ENCODE measurements at regions not wholly inside any gene's neighbourhood (a gene's known extent, or its start where the extent isn't known, plus 50 kb on each side); places are given as distances from the start of the nearest gene placed in this dataset.

DNA sequence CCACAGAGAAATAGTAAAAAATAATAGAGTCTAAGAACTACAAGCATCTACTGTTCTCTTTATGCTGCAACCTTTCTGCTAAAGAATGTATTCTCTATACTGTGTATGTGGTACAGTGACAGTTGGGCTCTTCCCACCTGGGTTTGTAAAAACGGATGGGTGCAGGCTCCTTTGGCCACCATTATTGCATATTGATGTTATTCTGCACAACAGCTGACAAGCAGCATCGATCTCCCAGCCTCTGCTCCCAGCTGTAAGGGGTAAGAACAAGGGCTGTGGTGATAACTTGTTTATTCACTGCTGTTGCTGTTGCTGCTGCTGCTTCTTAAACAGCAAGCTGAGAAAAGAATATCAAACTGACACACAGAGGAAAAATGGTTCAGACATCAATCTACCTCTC lies 56.1 kb downstream of the KCNRG start:
- H3K27me3 ChIP-seq (replicated peaks in 1 of 2; ENCODE audit: control insufficient read depth in 2 of 2, extremely low read depth in 1 of 2, insufficient read depth in 2 of 2, low read length in 1 of 2): peaks cover 0 to 3% of the 10 kb centered on the region in 2 experiments
- peak overlapping the region in 1 of 2 donors; percentile 43 for H3K27ac Mint-ChIP-seq
- H3K27me3 Mint-ChIP-seq: peaks cover 0 to 6% of the 10 kb centered on the region in 2 donors
- peaks cover 13 to 44% (median 24%) of the 10 kb centered on the region in 3 donors for H3K4me1 Mint-ChIP-seq
- DNase-seq (no peak), ATAC-seq (replicated peaks in 1 of 4) (no peak)
- no CpG with 5 or more reads among the region's 2 CpGs for WGBS (ENCODE audit: insufficient coverage)
- ChIA-PET POLR2A (interaction anchor here in 1 of 2 donors (0.7 kb wide), 1 partner anchor 739 kb away, joined by 3 read pairs; no protein-coding TSS in a partner anchor), CTCF (interaction anchor here in 1 of 2 donors (1.0 kb wide), 1 partner anchor 39 kb away, joined by 3 read pairs; no protein-coding TSS in a partner anchor)
- no peak overlapping the region for H3K27ac ChIP-seq (ENCODE audit: low read length)
- peaks cover 0 to 7% of the 10 kb centered on the region in 2 donors for H3K36me3 ChIP-seq (ENCODE audit: control insufficient read depth in 2 of 2, extremely low read depth in 1 of 2, insufficient read depth in 1 of 2, low read length in 1 of 2)
- H3K4me3 Mint-ChIP-seq: no peak overlapping the region
- H3K9me3 Mint-ChIP-seq: no peaks in the 10 kb centered on the region
- H3K4me1 ChIP-seq (ENCODE audit: control insufficient read depth in 1 of 2, extremely low read depth in 1 of 2, insufficient read depth in 2 of 2, low read length in 2 of 2): peaks cover 3 to 21% of the 10 kb centered on the region in 2 experiments
- H3K9me3 ChIP-seq: no peaks in the 10 kb centered on the region
- H3K36me3 Mint-ChIP-seq: peaks cover 27% of the 10 kb centered on the region
- H3K4me3 ChIP-seq (ENCODE audit: control insufficient read depth in 1 of 2, extremely low read depth in 1 of 2, low read length in 1 of 2): no peak overlapping the region

DNA sequence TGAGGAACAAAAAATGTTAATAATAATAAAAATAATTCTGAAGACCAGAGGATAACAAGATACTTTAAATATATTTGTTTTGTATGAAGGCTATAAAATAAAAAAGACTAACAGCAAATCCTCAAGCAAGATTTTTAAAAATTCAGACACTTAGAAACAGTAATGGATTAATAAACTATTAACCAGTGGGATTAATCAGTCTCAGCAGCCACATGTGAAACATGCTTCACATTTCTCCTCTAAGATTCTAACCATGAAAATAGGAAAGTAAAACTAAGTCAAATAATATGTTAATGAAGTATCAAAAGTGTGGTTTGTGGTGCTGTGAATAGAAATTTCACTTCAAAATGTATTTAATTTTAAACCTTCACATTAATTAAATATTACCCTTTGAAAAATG lies 57.4 kb downstream of the KCNRG start:
- DNase-seq (no peak), ATAC-seq (replicated peaks in 1 of 4) (no peak)
- Mint-ChIP-seq H3K36me3 (peaks cover 17% of the 10 kb centered on the region), H3K4me1 (peaks cover 18 to 53% (median 29%) of the 10 kb centered on the region in 3 donors), H3K27ac (no peak overlapping the region), H3K9me3 (no peaks in the 10 kb centered on the region), H3K4me3 (no peak overlapping the region), H3K27me3 (peaks cover 0 to 6% of the 10 kb centered on the region in 2 donors)
- no peaks in the 10 kb centered on the region for H3K36me3 ChIP-seq (ENCODE audit: control insufficient read depth in 2 of 2, extremely low read depth in 1 of 2, insufficient read depth in 1 of 2, low read length in 1 of 2)
- H3K9me3 ChIP-seq: no peaks in the 10 kb centered on the region
- H3K4me1 ChIP-seq (ENCODE audit: control insufficient read depth in 1 of 2, extremely low read depth in 1 of 2, insufficient read depth in 2 of 2, low read length in 2 of 2): peaks cover 3 to 25% of the 10 kb centered on the region in 2 experiments
- ChIA-PET POLR2A (interaction anchor here in 1 of 2 donors (0.6 to 0.7 kb wide), 2 partner anchors 44 to 487 kb away, joined by 3 read pairs; no protein-coding TSS in a partner anchor), CTCF (no interaction called here)
- H3K27ac ChIP-seq (ENCODE audit: low read length): no peak overlapping the region
- H3K4me3 ChIP-seq (ENCODE audit: control insufficient read depth in 1 of 2, extremely low read depth in 1 of 2, low read length in 1 of 2): no peak overlapping the region
- peaks cover 0 to 3% of the 10 kb centered on the region in 2 experiments for H3K27me3 ChIP-seq (replicated peaks in 1 of 2; ENCODE audit: control insufficient read depth in 2 of 2, extremely low read depth in 1 of 2, insufficient read depth in 2 of 2, low read length in 1 of 2)

DNA sequence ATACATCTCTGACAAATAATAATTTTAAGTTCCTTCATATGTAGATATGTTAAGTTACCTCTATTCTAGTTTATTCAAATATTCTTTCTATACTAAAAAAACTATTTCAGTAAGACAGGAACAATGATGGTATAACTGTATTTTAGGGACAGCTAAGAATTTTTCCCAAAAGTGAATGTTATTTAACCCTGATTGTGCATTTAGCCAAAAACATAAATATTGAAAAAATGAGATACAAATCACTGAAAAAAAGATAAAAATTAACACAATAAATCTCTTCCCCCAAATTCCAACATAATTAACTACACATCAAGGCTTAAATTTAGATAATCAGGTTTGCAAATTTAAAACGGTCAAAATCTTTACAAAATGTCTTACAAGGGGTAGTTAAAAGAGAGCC lies 58.1 kb downstream of the KCNRG start:
- WGBS (ENCODE audit: insufficient coverage): no CpG with 5 or more reads among the region's 1 CpG
- Mint-ChIP-seq H3K27me3 (peaks cover 0 to 9% of the 10 kb centered on the region in 2 donors), H3K4me1 (peaks cover 22 to 54% (median 33%) of the 10 kb centered on the region in 3 donors), H3K9me3 (no peaks in the 10 kb centered on the region), H3K4me3 (no peak overlapping the region), H3K36me3 (peaks cover 13% of the 10 kb centered on the region), H3K27ac (no peak overlapping the region)
- Histone ChIP-seq H3K36me3 (ENCODE audit: control insufficient read depth in 2 of 2, extremely low read depth in 1 of 2, insufficient read depth in 1 of 2, low read length in 1 of 2) (no peaks in the 10 kb centered on the region), H3K9me3 (no peaks in the 10 kb centered on the region), H3K27ac (ENCODE audit: low read length) (no peak overlapping the region), H3K4me1 (ENCODE audit: control insufficient read depth in 1 of 2, extremely low read depth in 1 of 2, insufficient read depth in 2 of 2, low read length in 2 of 2) (peaks cover 3 to 31% of the 10 kb centered on the region in 2 experiments), H3K27me3 (replicated peaks in 1 of 2; ENCODE audit: control insufficient read depth in 2 of 2, extremely low read depth in 1 of 2, insufficient read depth in 2 of 2, low read length in 1 of 2) (peaks cover 0 to 3% of the 10 kb centered on the region in 2 experiments), H3K4me3 (ENCODE audit: control insufficient read depth in 1 of 2, extremely low read depth in 1 of 2, low read length in 1 of 2) (no peak overlapping the region)
- ChIA-PET POLR2A (interaction anchor here in 1 of 2 donors (0.6 to 0.7 kb wide), 4 partner anchors 43 to 640 kb away, joined by 3 read pairs; no protein-coding TSS in a partner anchor), CTCF (interaction anchor here in 1 of 2 donors (1.0 kb wide), 1 partner anchor 11 kb away, joined by 3 read pairs; no protein-coding TSS in a partner anchor)
- ATAC-seq (replicated peaks in 1 of 4) (no peak), DNase-seq (no peak)

DNA sequence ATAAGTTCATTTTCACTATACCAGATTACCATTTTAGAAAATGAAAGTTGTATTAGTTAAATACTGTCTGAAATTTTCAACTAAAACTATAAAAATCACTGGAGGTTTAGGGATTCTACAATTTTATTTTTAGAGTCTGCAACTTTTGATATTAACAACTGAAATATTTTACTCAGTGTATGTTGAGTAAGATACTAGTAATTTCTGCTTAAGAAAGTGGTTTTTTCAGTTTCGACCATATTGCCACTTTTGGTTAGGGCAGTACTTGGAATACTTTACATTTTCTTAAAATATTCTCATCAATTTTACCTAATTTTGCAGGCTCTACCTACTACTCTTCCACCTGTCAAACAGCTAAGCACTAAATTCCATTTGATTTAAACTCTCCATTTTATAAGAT lies 59.6 kb downstream of the KCNRG start:
- ChIA-PET CTCF (interaction anchor here in 1 of 2 donors (1.0 kb wide), 1 partner anchor 77 kb away, joined by 3 read pairs; no protein-coding TSS in a partner anchor), POLR2A (no interaction called here)
- Mint-ChIP-seq H3K4me1 (peaks cover 17 to 57% (median 38%) of the 10 kb centered on the region in 3 donors), H3K27ac (no peak overlapping the region), H3K27me3 (peaks cover 0 to 12% of the 10 kb centered on the region in 2 donors), H3K9me3 (no peaks in the 10 kb centered on the region), H3K36me3 (peaks cover 13% of the 10 kb centered on the region), H3K4me3 (no peak overlapping the region)
- Histone ChIP-seq H3K4me3 (ENCODE audit: control insufficient read depth in 1 of 2, extremely low read depth in 1 of 2, low read length in 1 of 2) (no peak overlapping the region), H3K9me3 (no peaks in the 10 kb centered on the region), H3K27ac (ENCODE audit: low read length) (no peak overlapping the region), H3K4me1 (ENCODE audit: control insufficient read depth in 1 of 2, extremely low read depth in 1 of 2, insufficient read depth in 2 of 2, low read length in 2 of 2) (peaks cover 3 to 38% of the 10 kb centered on the region in 2 experiments), H3K36me3 (ENCODE audit: control insufficient read depth in 2 of 2, extremely low read depth in 1 of 2, insufficient read depth in 1 of 2, low read length in 1 of 2) (no peaks in the 10 kb centered on the region), H3K27me3 (replicated peaks in 1 of 2; ENCODE audit: control insufficient read depth in 2 of 2, extremely low read depth in 1 of 2, insufficient read depth in 2 of 2, low read length in 1 of 2) (peaks cover 0 to 3% of the 10 kb centered on the region in 2 experiments)
- ATAC-seq (replicated peaks in 1 of 4) (no peak), DNase-seq (no peak)
- no CpG with 5 or more reads among the region's 1 CpG for WGBS (ENCODE audit: insufficient coverage)

DNA sequence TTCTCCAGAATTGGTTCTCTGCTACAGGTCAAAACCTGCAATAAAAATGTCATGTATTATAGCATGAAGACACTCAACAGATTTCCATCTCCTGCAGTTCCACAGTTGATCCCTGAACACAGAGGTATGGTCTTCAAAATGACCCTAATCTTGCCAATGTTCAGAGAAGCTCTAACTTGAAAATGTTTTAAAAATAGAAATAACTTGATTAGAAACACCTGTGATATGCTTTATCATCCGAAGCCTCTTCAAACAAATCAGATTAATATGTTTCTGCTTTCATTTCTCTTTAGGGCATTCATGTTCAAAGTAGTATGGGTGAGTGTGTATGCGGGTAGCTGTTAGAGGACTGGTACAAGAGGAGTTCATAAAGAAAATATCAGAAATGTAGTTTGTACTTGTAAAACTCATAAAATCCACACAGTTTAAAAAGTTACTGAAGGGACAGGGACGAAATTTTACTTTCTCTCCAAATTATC lies 60.4 kb downstream of the KCNRG start:
- Histone ChIP-seq H3K27ac (ENCODE audit: low read length) (no peak overlapping the region), H3K4me1 (ENCODE audit: control insufficient read depth in 1 of 2, extremely low read depth in 1 of 2, insufficient read depth in 2 of 2, low read length in 2 of 2) (peaks cover 8 to 38% of the 10 kb centered on the region in 2 experiments), H3K36me3 (ENCODE audit: control insufficient read depth in 2 of 2, extremely low read depth in 1 of 2, insufficient read depth in 1 of 2, low read length in 1 of 2) (no peaks in the 10 kb centered on the region), H3K4me3 (ENCODE audit: control insufficient read depth in 1 of 2, extremely low read depth in 1 of 2, low read length in 1 of 2) (no peak overlapping the region), H3K27me3 (replicated peaks in 1 of 2; ENCODE audit: control insufficient read depth in 2 of 2, extremely low read depth in 1 of 2, insufficient read depth in 2 of 2, low read length in 1 of 2) (peaks cover 0 to 8% of the 10 kb centered on the region in 2 experiments), H3K9me3 (no peaks in the 10 kb centered on the region)
- Mint-ChIP-seq H3K27ac (peak overlapping the region in 1 of 2 donors; percentile 28), H3K27me3 (peaks cover 0 to 12% of the 10 kb centered on the region in 2 donors), H3K4me1 (peaks cover 23 to 60% (median 45%) of the 10 kb centered on the region in 3 donors), H3K4me3 (peak overlapping the region; percentile 5 to 65 (median 18)), H3K9me3 (no peaks in the 10 kb centered on the region), H3K36me3 (peaks cover 13% of the 10 kb centered on the region)
- ChIA-PET CTCF (interaction anchor here (0.6 to 1.0 kb wide), 3 partner anchors 78 to 283 kb away, joined by 3 to 5 read pairs (median 4); no protein-coding TSS in a partner anchor), POLR2A (interaction anchor here (0.6 to 0.8 kb wide), 3 partner anchors 48 to 1937 kb away, joined by 3 to 4 read pairs (median 3); no protein-coding TSS in a partner anchor)
- no peak for ATAC-seq (replicated peaks in 1 of 4)
- DNase-seq: no peak
- WGBS (ENCODE audit: insufficient coverage): no CpG with 5 or more reads among the region's 3 CpGs

DNA sequence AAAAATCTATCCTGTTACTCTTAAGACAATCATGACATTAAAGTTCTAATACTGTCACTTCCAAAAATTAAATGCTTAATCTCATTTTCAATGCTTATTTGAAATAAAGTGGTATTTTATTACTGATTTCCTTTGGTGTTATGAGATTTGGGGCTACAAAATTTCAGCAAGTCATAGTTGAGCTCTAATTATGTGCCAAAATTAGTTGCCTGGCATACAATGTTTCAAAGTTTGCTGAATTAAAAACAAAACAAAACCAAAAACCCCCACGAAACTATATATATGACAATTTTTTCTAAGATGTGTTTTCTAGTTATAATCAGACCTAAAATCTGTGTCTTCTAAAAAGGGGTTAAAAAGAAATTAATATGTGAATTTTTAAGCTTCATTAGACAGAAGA lies 62.2 kb downstream of the KCNRG start:
- Histone ChIP-seq H3K9me3 (no peaks in the 10 kb centered on the region), H3K27ac (ENCODE audit: low read length) (no peak overlapping the region), H3K36me3 (ENCODE audit: control insufficient read depth in 2 of 2, extremely low read depth in 1 of 2, insufficient read depth in 1 of 2, low read length in 1 of 2) (no peaks in the 10 kb centered on the region), H3K4me1 (ENCODE audit: control insufficient read depth in 1 of 2, extremely low read depth in 1 of 2, insufficient read depth in 2 of 2, low read length in 2 of 2) (peaks cover 20 to 32% of the 10 kb centered on the region in 2 experiments), H3K27me3 (replicated peaks in 1 of 2; ENCODE audit: control insufficient read depth in 2 of 2, extremely low read depth in 1 of 2, insufficient read depth in 2 of 2, low read length in 1 of 2) (peaks cover 0 to 12% of the 10 kb centered on the region in 2 experiments), H3K4me3 (ENCODE audit: control insufficient read depth in 1 of 2, extremely low read depth in 1 of 2, low read length in 1 of 2) (no peak overlapping the region)
- POLR2A ChIA-PET: no interaction called here
- DNase-seq (no peak), ATAC-seq (replicated peaks in 1 of 4) (no peak)
- no CpG with 5 or more reads among the region's 1 CpG for WGBS (ENCODE audit: insufficient coverage)
- Mint-ChIP-seq H3K36me3 (peaks cover 5% of the 10 kb centered on the region), H3K4me1 (peaks cover 27 to 54% (median 42%) of the 10 kb centered on the region in 3 donors), H3K9me3 (no peaks in the 10 kb centered on the region), H3K27ac (no peak overlapping the region), H3K27me3 (peaks cover 0 to 13% of the 10 kb centered on the region in 2 donors), H3K4me3 (no peak overlapping the region)
- CTCF ChIA-PET: interaction anchor here in 1 of 2 donors (0.7 to 6.8 kb wide), 4 partner anchors 7 to 101 kb away, joined by 3 to 57 read pairs (median 4); partner anchors contain the start of gene TRIM13

Measured in T-cell (primary cell).